GM21576 (cell line): ENCODE measurements at regions not wholly inside any gene's neighbourhood (a gene's known extent, or its start where the extent isn't known, plus 50 kb on each side); places are given as distances from the start of the nearest gene placed in this dataset.
"Not testable (repeated sequence)": the region's sequence is repeated elsewhere in the genome, so short reads cannot be mapped to it uniquely, and the experiment has no call there.

Experiments
- ATAC-seq: cut with Tn5 transposase; IDR thresholded peaks from one replicate; pipeline ENCODE4 v1.9.1; 2021; ENCODE audit warnings: mild to moderate bottlenecking, moderate library complexity; ENCODE audit not compliant: unreplicated experiment

- no peak for ATAC-seq
Observed at GRCh38 chr6:113354204-113354895, 502.8 kb upstream of the MARCKS start.

GRCh38 chr6:113356139-113356538 lies 501.0 kb upstream of the MARCKS start:
- no peak for ATAC-seq

- no peak for ATAC-seq
Observed at GRCh38 chr6:113357041-113357440, 500.1 kb upstream of the MARCKS start.

- ATAC-seq = no peak
Observed at GRCh38 chr6:113358063-113358583, 499.0 kb upstream of the MARCKS start.

GRCh38 chr6:113359155-113360140 lies 497.7 kb upstream of the MARCKS start:
- ATAC-seq = no peak

- ATAC-seq = no peak
Observed at GRCh38 chr6:113361014-113361645, 496.0 kb upstream of the MARCKS start.

- ATAC-seq = no peak
Observed at GRCh38 chr6:113362301-113363047, 494.7 kb upstream of the MARCKS start.

- ATAC-seq = no peak
Observed at GRCh38 chr6:113363048-113363798, 493.9 kb upstream of the MARCKS start.

- ATAC-seq = no peak
Observed at GRCh38 chr6:113363866-113364265, 493.3 kb upstream of the MARCKS start.

- ATAC-seq = no peak
Observed at GRCh38 chr6:113364766-113365165, 492.4 kb upstream of the MARCKS start.

GRCh38 chr6:113365191-113365590 lies 492.0 kb upstream of the MARCKS start:
- no peak for ATAC-seq

GRCh38 chr6:113366505-113366904 lies 490.6 kb upstream of the MARCKS start:
- no peak for ATAC-seq

GRCh38 chr6:113370508-113371502 lies 486.3 kb upstream of the MARCKS start:
- ATAC-seq = no peak

GRCh38 chr6:113375466-113375865 lies 481.7 kb upstream of the MARCKS start:
- not testable (repeated sequence) for ATAC-seq

GRCh38 chr6:113375950-113376846 lies 480.9 kb upstream of the MARCKS start:
- no peak for ATAC-seq

- no peak for ATAC-seq
Observed at GRCh38 chr6:113376847-113377165, 480.3 kb upstream of the MARCKS start.

GRCh38 chr6:113377362-113377942 lies 479.7 kb upstream of the MARCKS start:
- peak; percentile 63 for ATAC-seq
